ENCODE measurements at regions not wholly inside any gene's neighbourhood (a gene's known extent, or its start where the extent isn't known, plus 50 kb on each side); places are given as distances from the start of the nearest gene placed in this dataset.

DNA sequence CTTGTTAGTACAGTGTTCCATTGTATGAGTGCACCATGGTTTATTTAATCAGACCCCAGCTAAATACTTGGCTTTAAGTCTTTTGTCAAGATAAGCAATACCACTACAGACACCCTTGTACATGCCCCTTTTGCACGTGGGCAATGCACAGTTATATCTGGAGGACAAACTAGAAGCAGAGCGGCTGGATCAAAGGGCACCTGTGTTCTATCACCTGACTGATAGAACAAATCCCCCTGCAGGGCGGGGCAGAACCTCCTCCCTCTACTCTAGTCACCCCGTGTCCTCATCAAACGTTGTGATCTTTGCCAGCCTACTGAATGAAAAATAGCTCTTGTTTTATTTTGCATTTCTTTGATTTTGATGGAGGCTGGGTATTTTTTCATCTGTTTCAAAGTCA is 314.9 kb downstream of the TLE3 start:
- TF ChIP-seq, protein P1, sequence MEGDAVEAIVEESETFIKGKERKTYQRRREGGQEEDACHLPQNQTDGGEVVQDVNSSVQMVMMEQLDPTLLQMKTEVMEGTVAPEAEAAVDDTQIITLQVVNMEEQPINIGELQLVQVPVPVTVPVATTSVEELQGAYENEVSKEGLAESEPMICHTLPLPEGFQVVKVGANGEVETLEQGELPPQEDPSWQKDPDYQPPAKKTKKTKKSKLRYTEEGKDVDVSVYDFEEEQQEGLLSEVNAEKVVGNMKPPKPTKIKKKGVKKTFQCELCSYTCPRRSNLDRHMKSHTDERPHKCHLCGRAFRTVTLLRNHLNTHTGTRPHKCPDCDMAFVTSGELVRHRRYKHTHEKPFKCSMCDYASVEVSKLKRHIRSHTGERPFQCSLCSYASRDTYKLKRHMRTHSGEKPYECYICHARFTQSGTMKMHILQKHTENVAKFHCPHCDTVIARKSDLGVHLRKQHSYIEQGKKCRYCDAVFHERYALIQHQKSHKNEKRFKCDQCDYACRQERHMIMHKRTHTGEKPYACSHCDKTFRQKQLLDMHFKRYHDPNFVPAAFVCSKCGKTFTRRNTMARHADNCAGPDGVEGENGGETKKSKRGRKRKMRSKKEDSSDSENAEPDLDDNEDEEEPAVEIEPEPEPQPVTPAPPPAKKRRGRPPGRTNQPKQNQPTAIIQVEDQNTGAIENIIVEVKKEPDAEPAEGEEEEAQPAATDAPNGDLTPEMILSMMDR (IDR thresholded peaks at IDR 0.05) = no peak
- no peak for TF ChIP-seq POLR2A (IDR thresholded peaks at IDR 0.05)
- intact Hi-C loops (cut with DNase I) = no loop called here
- DNase-seq (peak in 1 of 4 donors; percentile 67), ATAC-seq (no peak)
- H3K36me3 ChIP-seq (replicated peaks in 1 of 2; ENCODE audit: insufficient read depth in 1 of 2, low read depth in 2 of 2) = no peaks in the 10 kb centered on the region
- H3K4me3 ChIP-seq = no peak overlapping the region
- WGBS, 2 donors = 19% methylated on average over 5 of the region's 5 CpGs
- no peak overlapping the region for H3K27ac ChIP-seq
- no peaks in the 10 kb centered on the region for H3K9me3 ChIP-seq
- no peaks in the 10 kb centered on the region for H3K27me3 ChIP-seq
- peaks cover 8% of the 10 kb centered on the region for H3K4me1 ChIP-seq

DNA sequence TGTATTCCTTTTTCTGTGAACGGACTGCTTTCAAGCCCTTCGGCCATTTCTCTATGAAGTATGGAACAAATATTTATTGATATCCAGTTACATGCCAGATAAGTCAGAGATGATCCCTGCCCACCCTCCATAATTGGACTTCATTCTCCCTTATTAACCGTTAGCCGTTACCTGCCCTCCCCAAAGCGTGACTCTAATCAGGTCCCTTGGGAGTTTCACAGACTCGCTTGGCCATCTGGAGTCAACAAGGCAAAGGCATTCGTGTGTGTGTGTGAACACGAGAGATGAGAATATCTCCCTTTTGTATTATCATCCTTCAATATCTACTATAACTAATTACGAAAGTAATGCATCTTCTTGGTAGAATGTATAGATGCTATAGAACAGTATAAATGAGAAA is 314.5 kb downstream of the TLE3 start:
- no peak for TF ChIP-seq POLR2A (IDR thresholded peaks at IDR 0.05)
- TF ChIP-seq, protein P1 (IDR thresholded peaks at IDR 0.05) = no peak
- WGBS, 2 donors = 42 to 54% methylated on average over 9 of the region's 9 CpGs
- H3K4me3 ChIP-seq = no peak overlapping the region
- no peaks in the 10 kb centered on the region for H3K36me3 ChIP-seq (replicated peaks in 1 of 2; ENCODE audit: insufficient read depth in 1 of 2, low read depth in 2 of 2)
- DNase-seq (no peak), ATAC-seq (no peak)
- no peak overlapping the region for H3K27ac ChIP-seq
- intact Hi-C loops (cut with DNase I) = no loop called here
- no peaks in the 10 kb centered on the region for H3K9me3 ChIP-seq
- no peaks in the 10 kb centered on the region for H3K27me3 ChIP-seq
- H3K4me1 ChIP-seq = peaks cover 8% of the 10 kb centered on the region

DNA sequence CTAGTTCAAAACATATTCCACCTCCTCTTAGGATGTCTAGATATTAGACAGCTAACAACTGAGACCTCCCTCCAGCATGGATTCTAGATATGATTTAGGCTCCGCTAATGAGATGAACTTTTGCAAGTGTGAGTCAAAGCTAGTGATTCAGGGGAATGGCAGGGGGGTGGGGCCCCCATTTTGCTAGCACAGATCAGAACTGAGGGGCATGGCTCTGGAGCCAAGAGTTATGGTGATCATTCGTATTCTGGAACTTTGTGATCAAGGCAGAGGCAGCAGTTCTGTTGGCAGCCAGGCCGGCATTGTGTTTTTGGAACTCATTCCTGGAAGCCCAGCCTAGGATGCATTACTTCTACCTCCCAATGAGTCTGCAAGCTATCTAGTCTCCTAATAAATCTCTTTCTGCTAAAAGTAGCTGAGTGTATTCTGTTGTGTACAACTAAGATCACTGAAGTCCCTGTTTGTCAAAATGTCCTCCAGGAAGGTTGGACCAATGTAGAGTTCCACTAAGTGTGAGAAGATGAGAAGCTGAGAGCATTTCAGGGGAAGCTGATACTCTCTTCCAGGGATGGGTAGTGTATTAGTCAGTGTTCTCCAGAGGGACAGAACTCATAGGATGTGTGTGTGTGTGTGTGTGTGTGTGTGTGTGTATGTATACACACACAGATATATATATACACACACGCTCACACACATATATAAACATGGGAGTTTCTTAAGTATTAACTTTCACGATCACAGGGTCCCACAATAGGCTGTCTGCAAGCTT is 312.7 kb downstream of the TLE3 start:
- no peaks in the 10 kb centered on the region for H3K9me3 ChIP-seq
- 57 to 83% methylated on average over 5 of the region's 5 CpGs for WGBS, 2 donors
- H3K36me3 ChIP-seq (replicated peaks in 1 of 2; ENCODE audit: insufficient read depth in 1 of 2, low read depth in 2 of 2) = no peaks in the 10 kb centered on the region
- intact Hi-C loops (cut with DNase I) = no loop called here
- no peak overlapping the region for H3K4me3 ChIP-seq
- no peak overlapping the region for H3K27ac ChIP-seq
- H3K4me1 ChIP-seq = peaks cover 8% of the 10 kb centered on the region
- no peak for DNase-seq
- TF ChIP-seq POLR2A (IDR thresholded peaks at IDR 0.05) = no peak
- TF ChIP-seq, protein P1 (IDR thresholded peaks at IDR 0.05) = no peak
- ATAC-seq = no peak
- H3K27me3 ChIP-seq = no peaks in the 10 kb centered on the region

DNA sequence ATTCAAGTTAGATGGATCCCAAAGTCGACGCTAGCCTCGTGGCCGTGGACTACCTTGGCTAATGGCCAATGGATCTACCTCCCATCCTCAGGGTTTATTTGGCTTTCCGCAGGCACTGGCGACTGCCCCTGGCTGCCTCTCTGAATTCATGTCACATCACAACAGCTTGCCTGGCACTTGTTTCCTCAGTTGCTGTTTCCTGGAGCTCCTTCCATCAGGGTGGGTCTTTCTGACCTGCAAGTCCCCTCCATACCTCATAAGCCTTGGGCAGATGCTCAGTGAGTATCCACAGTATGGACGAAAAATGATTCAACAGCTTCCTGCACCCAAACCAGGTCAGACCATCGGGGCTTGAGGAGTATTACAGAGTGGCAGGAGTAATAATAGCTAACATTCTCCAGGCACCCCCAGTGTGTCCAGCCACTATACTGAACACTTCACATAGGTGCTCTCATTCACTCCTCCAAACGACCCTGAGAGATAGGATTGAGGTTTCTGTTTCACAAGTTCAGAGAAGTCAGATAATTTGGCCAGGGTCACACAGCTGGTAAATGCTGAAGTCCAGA is 311.5 kb downstream of the TLE3 start:
- Histone ChIP-seq H3K9me3 (peaks cover 0 to under 1% (median 0%) of the 10 kb centered on the region in 3 donors), H3K27me3 (no peaks in the 10 kb centered on the region), H3K4me3 (no peak overlapping the region), H3K36me3 (replicated peaks in 1 of 2; ENCODE audit: insufficient read depth in 1 of 2, low read depth in 2 of 2) (no peaks in the 10 kb centered on the region), H3K4me1 (peaks cover 8% of the 10 kb centered on the region), H3K27ac (no peak overlapping the region)
- no peak for DNase-seq
- no peak for ATAC-seq
- TF ChIP-seq, protein P1 (IDR thresholded peaks at IDR 0.05) = no peak
- no peak for TF ChIP-seq POLR2A (IDR thresholded peaks at IDR 0.05)
- 84 to 86% methylated on average over 9 of the region's 9 CpGs for WGBS, 2 donors
- intact Hi-C loops (cut with DNase I) = no loop called here

DNA sequence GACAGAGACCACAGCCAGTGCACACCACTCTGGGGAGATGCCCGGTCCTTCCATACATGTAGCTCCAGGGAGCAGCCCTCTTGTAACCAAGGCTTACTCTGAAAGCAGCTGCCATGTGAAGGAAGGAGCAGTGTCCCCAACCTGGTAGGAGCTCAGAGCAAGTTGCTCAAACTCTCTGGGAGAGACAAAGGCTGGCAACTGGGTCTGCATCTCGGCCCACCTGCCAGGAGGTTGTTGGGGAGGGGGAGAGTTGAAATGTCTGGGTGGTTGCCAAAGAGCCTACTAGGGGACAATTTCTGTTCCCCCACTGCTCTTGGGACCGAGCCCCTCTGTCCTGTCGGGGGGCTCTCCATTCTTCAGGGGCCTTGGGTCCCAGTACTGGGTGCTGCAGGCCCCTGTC is 309.9 kb downstream of the TLE3 start:
- DNase-seq (no peak), ATAC-seq (no peak)
- Histone ChIP-seq H3K4me3 (no peak overlapping the region), H3K27me3 (no peaks in the 10 kb centered on the region), H3K9me3 (peaks cover 0 to 6% (median 0%) of the 10 kb centered on the region in 3 donors), H3K4me1 (peaks cover 6% of the 10 kb centered on the region), H3K36me3 (replicated peaks in 1 of 2; ENCODE audit: insufficient read depth in 1 of 2, low read depth in 2 of 2) (no peaks in the 10 kb centered on the region), H3K27ac (no peak overlapping the region)
- intact Hi-C loops (cut with DNase I) = no loop called here
- 93 to 94% methylated on average over 2 to 4 of the region's 4 CpGs for WGBS, 2 donors
- TF ChIP-seq, protein P1 (IDR thresholded peaks at IDR 0.05) = no peak
- no peak for TF ChIP-seq POLR2A (IDR thresholded peaks at IDR 0.05)
